SK-N-SH (cell line): ENCODE measurements at regions not wholly inside any gene's neighbourhood (a gene's known extent, or its start where the extent isn't known, plus 50 kb on each side); places are given as distances from the start of the nearest gene placed in this dataset.

Experiments
- CTCF ChIA-PET: fragments of 300-600, 350-600 bp; formaldehyde crosslinking; extraction: SDS; loops from one replicate; lab custom pipeline; 2021; lab: Yijun Ruan, JAX
- POLR2A ChIA-PET: fragments of 350-600 bp; sonication (Branson Sonifier 250); formaldehyde crosslinking; extraction: SDS; loops from one replicate; lab custom pipeline; 2020; ENCODE audit warnings: antibody characterized with exemption, inconsistent platforms; lab: Yijun Ruan, JAX
- DNase-seq: peaks from one replicate; pipeline ENCODE4 v3.0.0; 2012
- H2AFZ ChIP-seq: fragments of 200-600 bp; sonication (generic); 2 replicates; pipeline ENCODE4 v1.8.1; 2016; ENCODE audit warnings: antibody characterized with exemption, mild to moderate bottlenecking, low read depth
- H3F3A ChIP-seq: fragments of 200-600 bp; sonication (generic); replicated peaks from 2 replicates; pipeline ENCODE3; 2016; ENCODE audit warnings: antibody characterized with exemption, mild to moderate bottlenecking; ENCODE audit not compliant: insufficient read depth
- H3K27ac ChIP-seq, 2 experiments: fragments of 200-500 bp in 1 of 2; fragments of 200-600 bp in 1 of 2; sonication (Bioruptor generic) in 1 of 2; sonication (generic), shearing (Covaris generic) in 1 of 2; 2 replicates each; pipeline versions ENCODE4 v1.5.1 to v1.6.1; 2014 to 2016; ENCODE audit warnings: low read depth in 2 of 2, inconsistent platforms in 1 of 2, low read length in 1 of 2, mild to moderate bottlenecking in 1 of 2, mixed read lengths in 1 of 2
- H3K27me3 ChIP-seq: fragments of 200-600 bp; sonication (generic), shearing (Covaris generic); 2 replicates; pipeline ENCODE4 v1.6.1; 2016; ENCODE audit warnings: mixed run types; ENCODE audit not compliant: insufficient read depth
- H3K36me3 ChIP-seq, 2 experiments: fragments of 200-500 bp in 1 of 2; fragments of 200-600 bp in 1 of 2; sonication (Bioruptor generic) in 1 of 2; sonication (generic) in 1 of 2; replicated peaks in 1 of 2; 2 replicates each; pipeline versions ENCODE3 to v1.5.1; 2014 to 2016; ENCODE audit warnings: low read length in 1 of 2, mild to moderate bottlenecking in 1 of 2; ENCODE audit not compliant: insufficient read depth in 2 of 2, control insufficient read depth in 1 of 2
- H3K4me1 ChIP-seq, 2 experiments: fragments of 200-500 bp in 1 of 2; fragments of 200-600 bp in 1 of 2; sonication (Bioruptor generic) in 1 of 2; sonication (generic), shearing (Covaris generic) in 1 of 2; 2 replicates each; pipeline versions ENCODE4 v1.5.1 to v1.6.1; 2014 to 2016; ENCODE audit warnings: low read depth in 1 of 2, low read length in 1 of 2, mixed run types in 1 of 2; ENCODE audit not compliant: insufficient read depth in 2 of 2, control insufficient read depth in 1 of 2
- H3K4me2 ChIP-seq: fragments of 200-600 bp; sonication (generic), shearing (Covaris generic); 2 replicates; pipeline ENCODE4 v1.6.1; 2017; ENCODE audit warnings: mixed run types
- H3K4me3 ChIP-seq, 2 experiments: fragments of 200-500 bp in 1 of 2; fragments of 200-600 bp in 1 of 2; sonication (Bioruptor generic) in 1 of 2; sonication (generic), shearing (Covaris generic) in 1 of 2; 2 replicates each; pipeline versions ENCODE4 v1.5.1 to v1.8.1; 2014 to 2016; ENCODE audit warnings: low read depth in 2 of 2, inconsistent platforms in 1 of 2, low read length in 1 of 2, mild to moderate bottlenecking in 1 of 2, mixed read lengths in 1 of 2, moderate library complexity in 1 of 2
- H3K79me2 ChIP-seq: fragments of 200-600 bp; sonication (generic); 2 replicates; pipeline ENCODE4 v1.8.1; 2017; ENCODE audit warnings: mild to moderate bottlenecking; ENCODE audit not compliant: insufficient read depth
- H3K9ac ChIP-seq: fragments of 200-600 bp; sonication (generic); 2 replicates; pipeline ENCODE4 v1.6.1; 2017; ENCODE audit warnings: mixed run types
- H3K9me2 ChIP-seq: fragments of 200-600 bp; sonication (generic); 2 replicates; pipeline ENCODE4 v1.6.1; 2017; ENCODE audit warnings: mixed run types
- H3K9me3 ChIP-seq: fragments of 200-600 bp; sonication (generic); 2 replicates; pipeline ENCODE4 v1.6.1; 2017; ENCODE audit warnings: mixed run types, mild to moderate bottlenecking, moderate library complexity
- H4K20me1 ChIP-seq: fragments of 200-600 bp; sonication (generic); 2 replicates; pipeline ENCODE4 v1.6.1; 2017; ENCODE audit warnings: mild to moderate bottlenecking, mixed run types; ENCODE audit not compliant: insufficient read depth
- ELF1 ChIP-seq: IDR thresholded peaks from 2 replicates; pipeline ENCODE4 v1.4.0; 2012
- EZH2phosphoT487 ChIP-seq: fragments of 200-600 bp; sonication (generic); IDR thresholded peaks from 2 replicates; pipeline ENCODE4 v1.6.1; 2017; ENCODE audit warnings: low read depth, mixed run types, mild to moderate bottlenecking, antibody characterized with exemption, moderate library complexity, borderline replicate concordance
- GABPA ChIP-seq: IDR thresholded peaks from 2 replicates; pipeline ENCODE4 v1.4.0; 2012; ENCODE audit warnings: low read depth, mild to moderate bottlenecking
- MEF2A ChIP-seq: IDR thresholded peaks from 2 replicates; pipeline ENCODE4 v1.4.0; 2012; ENCODE audit warnings: low read depth, borderline replicate concordance
- MXI1 ChIP-seq: IDR thresholded peaks from 2 replicates; pipeline ENCODE4 v1.6.1; 2012; ENCODE audit warnings: mild to moderate bottlenecking, low read depth, low read length, improper control_type of control experiment
- NRF1 ChIP-seq: IDR thresholded peaks from 2 replicates; pipeline ENCODE4 v1.6.1; 2012; ENCODE audit warnings: low read depth, mild to moderate bottlenecking, low read length
- RAD21 ChIP-seq: IDR thresholded peaks from 2 replicates; pipeline ENCODE4 v1.6.1; 2012; ENCODE audit warnings: mild to moderate bottlenecking, low read length
- SIN3A ChIP-seq: IDR thresholded peaks from 2 replicates; pipeline ENCODE4 v1.6.1; 2012; ENCODE audit warnings: low read depth, mild to moderate bottlenecking, low read length, moderate library complexity, borderline replicate concordance
- WGBS: methylation state at CpG from one replicate; pipeline ENCODE4 v1.1.6; 2017; ENCODE audit warnings: low lambda C conversion rate; 5-methylcytosine and 5-hydroxymethylcytosine counted together
- TF ChIP-seq, protein P1 (sequence below): IDR thresholded peaks from 2 replicates; pipeline ENCODE4 v1.4.0; 2012; ENCODE audit warnings: low read depth, borderline replicate concordance

DNA sequence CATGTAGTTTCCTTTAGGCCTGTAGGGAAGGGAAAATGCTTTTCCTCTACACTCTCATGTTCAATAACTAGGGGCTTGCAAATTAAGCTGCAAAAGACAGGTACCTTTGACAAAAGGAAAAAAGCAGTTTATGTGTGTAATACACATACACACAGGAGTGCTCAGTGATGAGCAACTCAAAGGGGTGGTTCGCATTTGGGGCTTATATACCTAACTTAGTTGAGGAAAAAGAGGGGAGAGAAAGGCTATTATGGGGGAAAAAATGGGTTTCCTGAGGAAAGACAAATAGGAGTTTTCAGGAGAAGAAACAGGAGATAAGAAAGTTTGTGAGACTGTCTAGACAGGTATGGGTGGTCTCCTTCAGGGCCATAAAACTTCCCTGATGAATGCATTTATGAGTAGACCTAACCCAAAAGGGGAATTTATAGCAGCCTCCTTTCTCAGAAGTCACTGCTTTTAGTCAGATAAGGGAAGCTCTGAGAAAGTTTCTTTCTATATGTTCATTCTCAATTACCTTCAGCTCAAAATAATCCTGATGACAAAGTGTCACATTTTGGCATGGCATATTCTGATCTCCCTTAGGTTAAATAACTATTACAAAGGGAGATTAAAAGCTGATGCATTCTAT is 55.2 kb upstream of the EZH2 start (continued):
- no peak for TF ChIP-seq RAD21
- no peak for TF ChIP-seq EZH2phosphoT487

DNA sequence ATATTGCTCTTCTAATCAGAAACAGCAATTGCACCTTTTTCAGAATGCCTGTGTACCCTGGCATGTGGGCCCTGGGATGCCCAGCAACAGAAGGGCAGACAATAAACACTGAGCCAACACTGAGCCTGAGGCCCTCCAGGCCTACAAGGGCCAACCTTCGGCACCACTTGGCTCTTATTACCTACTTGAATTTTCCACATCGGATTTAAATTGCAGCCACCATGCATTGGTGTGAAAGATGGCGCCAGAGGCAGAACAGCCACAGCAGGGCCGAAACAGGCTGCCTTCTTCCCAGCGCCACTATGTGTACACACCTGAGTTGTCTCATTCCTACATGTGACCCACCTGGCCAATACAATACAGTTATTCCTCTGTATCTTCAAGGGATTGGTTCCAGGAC is 51.4 kb upstream of the EZH2 start:
- Histone ChIP-seq H4K20me1 (no peaks in the 10 kb centered on the region), H3K4me3 (no peak overlapping the region), H3K9ac (no peak overlapping the region), H3K36me3 (no peaks in the 10 kb centered on the region), H3F3A (no peaks in the 10 kb centered on the region), H3K27ac (no peak overlapping the region), H3K9me3 (no peaks in the 10 kb centered on the region), H3K79me2 (no peaks in the 10 kb centered on the region), H3K27me3 (no peaks in the 10 kb centered on the region), H3K9me2 (no peaks in the 10 kb centered on the region), H3K4me2 (no peak overlapping the region), H2AFZ (no peak overlapping the region), H3K4me1 (peaks cover 0 to 4% of the 10 kb centered on the region in 2 experiments; a peak in 2 of 4 replicates)
- POLR2A ChIA-PET, result no interaction called here
- CTCF ChIA-PET, result no interaction called here
- no peak for TF ChIP-seq EZH2phosphoT487
- no peak for TF ChIP-seq MEF2A
- TF ChIP-seq GABPA, result no peak
- TF ChIP-seq ELF1, result no peak
- no peak for TF ChIP-seq SIN3A
- no peak for TF ChIP-seq RAD21
- no peak for TF ChIP-seq NRF1
- no peak for TF ChIP-seq MXI1
- TF ChIP-seq, protein P1, sequence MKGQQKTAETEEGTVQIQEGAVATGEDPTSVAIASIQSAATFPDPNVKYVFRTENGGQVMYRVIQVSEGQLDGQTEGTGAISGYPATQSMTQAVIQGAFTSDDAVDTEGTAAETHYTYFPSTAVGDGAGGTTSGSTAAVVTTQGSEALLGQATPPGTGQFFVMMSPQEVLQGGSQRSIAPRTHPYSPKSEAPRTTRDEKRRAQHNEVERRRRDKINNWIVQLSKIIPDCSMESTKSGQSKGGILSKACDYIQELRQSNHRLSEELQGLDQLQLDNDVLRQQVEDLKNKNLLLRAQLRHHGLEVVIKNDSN, result no peak
- 91% methylated on average over 5 of the region's 5 CpGs for WGBS
- no peak for DNase-seq
